GM12892 (cell line): ENCODE measurements at regions not wholly inside any gene's neighbourhood (a gene's known extent, or its start where the extent isn't known, plus 50 kb on each side); places are given as distances from the start of the nearest gene placed in this dataset.

Source experiments
- POLR2A ChIP-seq: IDR thresholded peaks from 2 replicates; pipeline ENCODE4 v1.6.1; 2011; ENCODE audit warnings: low read depth, low read length, control low read depth
- POLR2AphosphoS5 ChIP-seq: IDR thresholded peaks from 2 replicates; pipeline ENCODE4 v1.6.1; 2011; ENCODE audit warnings: low read depth, low read length, control low read depth
- TAF1 ChIP-seq: IDR thresholded peaks from 2 replicates; pipeline ENCODE4 v1.6.1; 2011; ENCODE audit warnings: low read depth, mild to moderate bottlenecking, control low read depth, low read length, borderline replicate concordance

GRCh38 chr20:53678315-53678989 is 84.8 kb upstream of the ZNF217 start:
- TF ChIP-seq POLR2A (no peak), TAF1 (no peak), POLR2AphosphoS5 (no peak)
